HUES64 (cell line): ENCODE measurements at regions not wholly inside any gene's neighbourhood (a gene's known extent, or its start where the extent isn't known, plus 50 kb on each side); places are given as distances from the start of the nearest gene placed in this dataset.
"Not testable (repeated sequence)": the region's sequence is repeated elsewhere in the genome, so short reads cannot be mapped to it uniquely, and the experiment has no call there.

Source experiments
- H3K27ac ChIP-seq: 2 replicates; pipeline ENCODE4 v1.7.0; 2013; ENCODE audit warnings: low read depth, low read length, inconsistent platforms
- H3K27me3 ChIP-seq: 2 replicates; pipeline ENCODE4 v1.6.1; 2013; ENCODE audit warnings: mild to moderate bottlenecking, low read length; ENCODE audit not compliant: insufficient read depth
- H3K36me3 ChIP-seq: 2 replicates; pipeline ENCODE4 v1.6.1; 2013; ENCODE audit warnings: mild to moderate bottlenecking, low read length; ENCODE audit not compliant: insufficient read depth
- H3K4me1 ChIP-seq: 2 replicates; pipeline ENCODE4 v1.6.1; 2013; ENCODE audit warnings: mild to moderate bottlenecking, low read length, moderate library complexity; ENCODE audit not compliant: insufficient read depth
- H3K4me3 ChIP-seq: 2 replicates; pipeline ENCODE4 v1.5.1; 2013; ENCODE audit warnings: mild to moderate bottlenecking, low read length, moderate library complexity
- H3K9ac ChIP-seq: 2 replicates; pipeline ENCODE4 v1.6.1; 2013; ENCODE audit warnings: mild to moderate bottlenecking, low read depth, low read length
- H3K9me3 ChIP-seq: 2 replicates; pipeline ENCODE4 v1.6.1; 2013; ENCODE audit warnings: low read depth, low read length; ENCODE audit not compliant: insufficient read depth
- WGBS: fragments of 150-250, 120-280 bp; methylation state at CpG from one replicate; pipeline ENCODE4 v1.1.7; 2013; ENCODE audit warnings: missing lambda C conversion rate; 5-methylcytosine and 5-hydroxymethylcytosine counted together

DNA sequence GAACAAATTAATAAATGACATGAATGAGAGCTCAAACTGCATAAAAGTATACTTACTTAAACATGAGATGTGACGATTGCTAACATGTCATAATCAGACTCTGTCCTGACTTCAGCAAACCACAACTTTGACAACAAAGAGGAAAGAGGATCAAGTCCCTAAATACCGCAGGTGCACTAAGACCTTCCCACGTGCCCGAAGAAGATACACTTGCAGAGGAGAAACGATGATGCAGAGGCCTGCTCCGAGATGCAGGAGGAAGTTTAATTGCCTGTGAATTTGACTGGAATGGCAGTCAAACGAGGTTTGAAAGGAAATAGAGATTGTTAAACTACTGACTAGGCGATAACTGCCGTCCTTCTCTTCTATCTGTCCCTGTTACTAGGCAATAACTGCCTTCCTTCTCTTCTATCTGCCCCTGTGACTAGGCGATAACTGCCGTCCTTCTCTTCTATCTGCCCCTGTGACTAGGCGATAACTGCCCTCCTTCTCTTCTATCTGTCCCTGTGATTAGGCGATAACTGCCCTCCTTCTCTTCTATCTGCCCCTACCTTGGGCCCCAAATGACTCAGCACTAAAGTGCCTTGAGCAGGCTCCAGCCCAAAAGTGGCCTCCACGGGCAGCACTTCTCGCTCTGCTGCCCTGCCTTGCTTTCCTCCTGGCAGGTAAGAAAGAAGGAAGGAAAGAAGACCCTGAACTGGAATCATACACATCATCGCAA lies 2226.0 kb upstream of the DEFB115 start:
- 90% methylated on average over 12 of the region's 16 CpGs for WGBS
- peaks cover 43% of the 10 kb centered on the region for H3K9me3 ChIP-seq
- not testable (repeated sequence) for H3K36me3 ChIP-seq, H3K27me3 ChIP-seq, H3K9ac ChIP-seq, H3K27ac ChIP-seq, H3K4me1 ChIP-seq, H3K4me3 ChIP-seq

DNA sequence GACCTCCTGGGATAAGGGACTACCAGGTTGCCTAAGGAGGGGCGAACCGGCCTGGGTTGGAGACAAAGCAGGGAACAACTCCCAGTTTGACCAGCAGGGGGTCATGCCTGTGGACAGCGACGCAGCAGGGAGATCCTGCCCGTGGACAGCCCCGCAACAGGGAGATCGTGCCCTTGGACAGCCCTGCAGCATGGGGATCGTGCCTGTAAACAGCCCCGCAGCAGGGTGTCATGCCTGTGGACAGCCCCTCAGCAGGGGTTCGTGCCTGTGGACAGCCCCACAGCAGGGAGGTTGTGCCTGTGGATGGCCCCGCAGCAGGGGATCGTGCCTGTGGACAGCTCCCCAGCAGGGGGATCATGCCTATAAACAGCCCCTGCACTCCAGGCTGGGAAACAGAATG lies 2213.2 kb upstream of the DEFB115 start:
- H3K9ac ChIP-seq, H3K27ac ChIP-seq, H3K36me3 ChIP-seq, H3K4me1 ChIP-seq, H3K27me3 ChIP-seq, H3K4me3 ChIP-seq: not testable (repeated sequence)
- WGBS = 86% methylated on average over 12 of the region's 12 CpGs
- peaks cover 59% of the 10 kb centered on the region for H3K9me3 ChIP-seq

DNA sequence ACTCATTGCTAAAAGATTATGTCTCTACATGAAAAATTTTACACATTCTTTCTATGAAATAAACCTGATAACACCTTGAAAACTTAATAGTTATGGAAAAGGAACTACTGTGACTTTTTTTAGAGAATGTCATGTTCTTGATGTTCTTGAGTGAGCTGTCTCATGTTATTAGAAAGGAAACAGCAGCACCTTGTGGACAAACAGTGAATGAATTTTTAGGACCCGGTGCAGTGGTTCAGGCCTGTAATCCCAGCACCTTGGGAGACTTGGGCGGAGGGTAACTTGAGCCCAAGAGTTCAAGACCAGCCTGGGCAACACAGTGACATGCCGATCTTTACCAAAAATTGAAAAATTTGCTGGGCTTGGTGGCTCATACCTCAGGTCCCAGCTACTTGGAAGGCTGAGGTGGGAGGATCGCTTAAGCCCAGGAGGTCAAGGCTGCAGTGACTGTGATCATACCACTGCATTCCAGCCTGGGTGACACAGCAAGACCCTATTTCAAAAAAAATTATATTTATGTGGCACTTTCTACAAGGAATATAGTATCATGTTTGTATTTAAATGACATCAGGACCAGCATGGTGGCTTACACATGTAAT lies 2207.4 kb upstream of the DEFB115 start:
- H3K27me3 ChIP-seq, H3K9ac ChIP-seq, H3K36me3 ChIP-seq, H3K4me3 ChIP-seq, H3K4me1 ChIP-seq, H3K27ac ChIP-seq: not testable (repeated sequence)
- 70% methylated on average over 4 of the region's 4 CpGs for WGBS
- peaks cover 55% of the 10 kb centered on the region for H3K9me3 ChIP-seq

DNA sequence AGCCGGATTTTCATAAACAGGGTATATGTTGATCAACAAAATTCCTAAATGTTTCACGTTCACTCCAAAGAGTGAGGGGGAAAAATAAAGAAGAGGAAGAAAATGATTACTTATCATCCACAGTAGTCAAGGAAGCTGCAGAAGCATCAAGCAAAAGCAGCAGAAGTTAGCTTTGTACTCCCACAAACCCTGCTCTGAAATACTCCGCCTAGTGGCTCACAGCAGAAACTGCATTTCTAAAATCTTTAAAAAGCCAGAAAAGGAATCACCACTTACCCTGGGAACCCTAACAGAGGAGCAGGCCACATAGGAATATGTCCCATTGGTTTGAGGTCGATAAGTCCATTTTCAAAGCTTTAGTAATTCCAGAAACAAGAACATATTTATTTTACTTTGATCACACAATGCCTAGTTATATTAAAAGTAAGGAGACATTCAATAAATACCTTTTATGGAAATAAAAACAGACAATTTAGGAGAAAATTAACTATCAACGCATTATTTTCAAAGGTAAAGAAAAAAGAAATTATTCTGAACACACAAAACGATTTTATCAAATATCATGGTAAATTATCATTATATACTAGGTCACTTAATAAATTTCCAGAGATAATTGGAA lies 2199.5 kb upstream of the DEFB115 start:
- peaks cover 82% of the 10 kb centered on the region for H3K9me3 ChIP-seq
- H3K36me3 ChIP-seq, H3K4me3 ChIP-seq, H3K9ac ChIP-seq, H3K27ac ChIP-seq, H3K27me3 ChIP-seq, H3K4me1 ChIP-seq: not testable (repeated sequence)
- 54% methylated on average over 2 of the region's 6 CpGs for WGBS

DNA sequence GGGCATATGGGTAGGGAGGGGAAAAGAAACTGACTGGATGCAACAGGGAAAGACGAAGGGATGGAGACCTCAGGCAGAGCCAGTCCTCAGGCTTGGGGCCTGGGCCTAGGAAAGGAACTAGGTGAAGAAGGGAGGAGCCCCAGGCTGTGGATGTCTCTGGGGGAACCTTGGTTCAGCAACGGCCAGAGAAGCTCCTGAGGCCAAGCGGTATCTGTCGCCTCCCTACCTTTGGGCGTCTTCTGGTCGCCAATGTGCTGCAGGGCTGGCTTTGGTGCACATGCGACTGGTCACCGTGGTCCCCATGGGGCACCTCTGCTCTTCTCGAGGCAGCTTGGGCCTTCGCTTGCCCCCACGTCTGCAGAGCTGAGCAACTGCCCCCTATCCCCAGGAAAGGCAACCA lies 2195.0 kb upstream of the DEFB115 start:
- not testable (repeated sequence) for H3K4me3 ChIP-seq, H3K27me3 ChIP-seq
- 86% methylated on average over 11 of the region's 11 CpGs for WGBS

DNA sequence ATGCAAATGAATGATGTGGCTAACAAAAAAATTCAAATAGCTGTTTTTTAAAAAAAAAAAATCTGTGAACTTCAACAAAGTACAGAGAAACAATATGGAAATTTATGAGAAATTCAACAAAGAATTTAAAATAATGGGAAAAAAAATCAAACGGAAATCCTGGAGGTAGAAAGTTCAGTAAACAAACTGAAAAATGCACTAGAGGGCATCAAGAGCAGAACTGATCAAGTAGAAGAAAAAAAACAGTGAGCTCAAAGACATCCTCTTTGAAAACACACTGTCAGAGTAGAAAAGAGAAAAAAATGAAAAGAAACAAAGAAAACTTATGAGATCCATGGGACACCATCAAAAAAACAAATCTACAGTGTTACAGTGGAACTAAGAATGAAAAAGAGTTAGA lies 2191.1 kb upstream of the DEFB115 start:
- H3K9ac ChIP-seq, H3K27ac ChIP-seq, H3K4me3 ChIP-seq, H3K27me3 ChIP-seq, H3K36me3 ChIP-seq, H3K4me1 ChIP-seq: not testable (repeated sequence)
- peaks cover 65% of the 10 kb centered on the region for H3K9me3 ChIP-seq
- WGBS = 72% methylated on average over 1 of the region's 1 CpG

More for the DNA sequence above, 2195.0 kb upstream of the DEFB115 start:
- not testable (repeated sequence) for H3K36me3 ChIP-seq, H3K4me1 ChIP-seq, H3K27ac ChIP-seq, H3K9ac ChIP-seq
- H3K9me3 ChIP-seq = peaks cover 84% of the 10 kb centered on the region

DNA sequence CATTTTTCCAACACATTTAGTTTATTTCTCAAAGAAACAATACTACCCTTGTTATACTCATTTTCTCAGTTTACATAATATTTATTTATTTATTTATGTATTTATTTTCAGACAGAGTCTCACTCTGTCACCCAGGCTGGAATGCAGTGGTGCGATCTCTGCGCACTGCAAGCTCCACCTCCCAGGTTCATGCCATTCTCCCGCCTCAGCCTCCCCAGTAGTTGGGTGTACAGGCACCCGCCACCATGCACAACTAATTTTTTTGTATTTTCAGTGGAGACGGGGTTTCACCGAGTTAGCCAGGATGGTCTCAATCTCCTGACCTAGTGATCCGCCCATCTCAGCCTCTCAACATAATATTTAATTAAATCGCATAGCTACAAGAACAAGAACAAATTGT lies 2183.8 kb upstream of the DEFB115 start:
- H3K27ac ChIP-seq, H3K27me3 ChIP-seq, H3K4me3 ChIP-seq, H3K9ac ChIP-seq, H3K36me3 ChIP-seq, H3K4me1 ChIP-seq: not testable (repeated sequence)
- peaks cover 56% of the 10 kb centered on the region for H3K9me3 ChIP-seq
- 85% methylated on average over 8 of the region's 8 CpGs for WGBS

DNA sequence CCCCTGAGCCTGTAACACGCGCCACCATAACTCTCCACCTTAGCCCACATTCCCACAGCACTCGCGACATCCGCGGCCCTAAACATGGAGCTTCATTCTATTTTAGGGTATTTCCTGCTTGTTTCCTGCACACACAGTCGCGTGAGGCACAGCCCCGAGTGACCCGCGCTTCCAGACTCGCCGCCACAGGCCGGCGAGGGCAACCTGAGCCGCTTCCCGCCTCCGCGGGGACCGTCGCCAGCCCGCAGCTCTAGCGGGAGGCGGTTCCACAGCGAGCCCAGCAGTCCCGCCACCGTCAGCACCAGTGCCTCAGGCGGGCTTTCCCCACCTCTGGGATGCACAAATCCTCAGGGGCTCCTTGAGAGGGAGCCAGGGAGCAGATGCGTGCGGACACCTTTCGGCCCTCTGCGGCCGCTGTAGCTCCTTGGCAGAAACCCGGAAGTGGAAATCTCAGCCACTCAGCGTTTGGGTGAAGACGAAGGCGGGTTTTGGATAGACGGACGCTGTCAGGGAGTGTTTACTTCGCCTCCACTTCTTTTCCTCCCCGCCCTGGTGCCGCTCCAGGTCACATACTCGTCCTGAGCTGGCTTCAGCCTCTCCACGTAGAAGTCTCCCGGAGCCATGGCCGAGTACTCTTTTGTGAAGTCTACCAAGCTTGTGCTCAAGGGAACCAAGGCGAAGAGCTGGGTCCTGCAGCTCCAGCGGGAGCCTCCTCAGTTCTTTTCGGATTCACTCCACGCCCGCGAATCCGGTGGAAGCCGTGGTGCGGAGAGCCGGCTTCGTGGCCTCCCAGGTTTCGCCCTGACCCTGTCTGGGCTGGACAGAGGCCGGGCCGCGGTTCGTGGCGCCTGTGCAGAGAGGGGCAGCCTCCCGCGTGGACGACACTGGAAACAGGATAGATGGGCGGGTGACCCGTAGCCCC lies 2177.4 kb upstream of the DEFB115 start:
- 88% methylated on average over 68 of the region's 68 CpGs for WGBS
- Histone ChIP-seq H3K27me3 (no peaks in the 10 kb centered on the region), H3K27ac (no peak overlapping the region), H3K36me3 (no peaks in the 10 kb centered on the region), H3K9ac (no peak overlapping the region), H3K4me3 (no peak overlapping the region), H3K9me3 (peaks cover 74% of the 10 kb centered on the region), H3K4me1 (no peaks in the 10 kb centered on the region)

DNA sequence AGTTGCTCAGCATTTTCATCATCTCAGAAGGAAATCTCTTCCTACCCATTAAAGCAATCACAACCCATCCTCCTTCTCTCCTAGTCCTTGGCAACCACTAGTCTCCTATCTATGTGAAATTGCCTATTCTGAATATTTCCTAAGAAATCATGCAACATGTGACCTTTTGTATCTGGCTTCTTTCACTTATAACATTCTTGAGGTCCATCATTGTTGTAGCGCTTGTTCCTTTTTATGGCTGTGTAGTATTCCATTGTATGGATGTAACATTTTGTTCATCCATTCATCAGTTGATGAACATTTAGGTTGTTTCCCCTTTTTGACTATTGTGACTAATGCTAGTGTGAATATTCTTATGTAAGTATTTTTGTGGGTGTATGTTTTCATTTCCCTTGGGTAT lies 2175.8 kb upstream of the DEFB115 start:
- H3K27ac ChIP-seq, H3K27me3 ChIP-seq, H3K9ac ChIP-seq, H3K4me3 ChIP-seq, H3K36me3 ChIP-seq, H3K4me1 ChIP-seq: not testable (repeated sequence)
- peaks cover 73% of the 10 kb centered on the region for H3K9me3 ChIP-seq
- WGBS = no CpG with 5 or more reads among the region's 1 CpG

DNA sequence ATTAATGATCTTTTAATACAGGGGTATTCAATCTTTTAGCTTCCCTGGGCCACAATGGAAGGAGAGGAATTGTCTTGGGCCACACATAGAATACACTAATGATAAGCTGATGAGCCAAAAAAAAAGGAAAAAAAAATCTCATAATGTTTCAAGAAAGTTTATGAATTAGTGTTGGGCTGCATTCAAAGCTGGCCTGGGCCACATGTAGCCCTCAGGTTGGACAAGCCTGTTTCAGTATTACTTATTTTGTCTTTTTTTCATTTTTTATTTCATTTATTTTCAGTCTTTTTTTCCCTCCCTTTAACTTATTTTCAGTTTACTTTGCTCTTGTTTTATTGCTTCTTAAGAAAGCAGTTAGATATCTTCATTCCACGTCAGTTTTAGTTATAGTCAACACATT lies 2171.8 kb upstream of the DEFB115 start:
- H3K9ac ChIP-seq = no peak overlapping the region

DNA sequence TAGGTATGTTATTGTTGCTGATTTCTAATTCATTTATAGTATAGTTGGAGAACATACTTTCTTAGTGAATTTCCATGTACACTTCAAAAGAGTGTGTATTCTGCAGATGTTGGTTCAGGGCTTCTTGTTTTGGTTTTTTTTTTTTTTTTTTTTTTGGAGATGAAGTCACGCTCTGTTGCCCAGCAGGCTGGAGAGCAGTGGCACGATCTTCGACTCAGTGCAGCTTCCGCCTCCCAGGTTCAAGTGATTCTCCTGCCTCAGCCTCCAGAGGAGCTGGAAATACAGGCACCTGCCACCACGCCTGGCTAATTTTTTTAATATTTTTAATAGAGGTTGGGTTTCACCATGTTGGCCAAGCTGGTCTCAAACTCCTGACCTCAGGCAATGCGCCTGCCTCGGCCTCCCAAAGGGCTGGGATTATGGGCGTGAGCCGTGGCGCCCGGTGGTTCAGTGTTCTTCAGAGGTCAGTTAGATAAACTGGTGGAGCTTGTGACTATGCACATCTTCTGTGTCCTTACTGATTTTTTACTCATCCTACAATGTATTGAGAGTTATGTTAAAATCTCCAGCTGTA lies 2171.2 kb upstream of the DEFB115 start:
- H3K4me3 ChIP-seq, H3K9ac ChIP-seq, H3K27me3 ChIP-seq, H3K4me1 ChIP-seq, H3K36me3 ChIP-seq, H3K27ac ChIP-seq: not testable (repeated sequence)
- H3K9me3 ChIP-seq = peaks cover 78% of the 10 kb centered on the region
- WGBS = 87% methylated on average over 11 of the region's 11 CpGs

More for the DNA sequence above, 2171.8 kb upstream of the DEFB115 start:
- H3K27me3 ChIP-seq = no peaks in the 10 kb centered on the region
- H3K36me3 ChIP-seq = no peaks in the 10 kb centered on the region
- peaks cover 74% of the 10 kb centered on the region for H3K9me3 ChIP-seq
- no peak overlapping the region for H3K4me3 ChIP-seq
- H3K4me1 ChIP-seq = no peaks in the 10 kb centered on the region
- no peak overlapping the region for H3K27ac ChIP-seq
- WGBS = 58% methylated on average over 1 of the region's 1 CpG
